ENCODE measurements at regions not wholly inside any gene's neighbourhood (a gene's known extent, or its start where the extent isn't known, plus 50 kb on each side); places are given as distances from the start of the nearest gene placed in this dataset.
"Not testable (repeated sequence)": the region's sequence is repeated elsewhere in the genome, so short reads cannot be mapped to it uniquely, and the experiment has no call there.

- Mint-ChIP-seq H3K36me3 (no peaks in the 10 kb centered on the region), H3K27ac (no peak overlapping the region), H3K9me3 (no peaks in the 10 kb centered on the region)
- DNase-seq (ENCODE audit: low spot score in 2 of 2) (no peak), ATAC-seq (no peak)
Measured at GRCh38 chr5:155540000-155540595, 526.5 kb downstream of the KIF4B start.

GRCh38 chr5:155546075-155546474, 532.5 kb downstream of the KIF4B start:
- ATAC-seq (no peak), DNase-seq (ENCODE audit: low spot score in 2 of 2) (no peak)
- Mint-ChIP-seq H3K9me3 (peaks cover 4 to 8% of the 10 kb centered on the region in 2 donors), H3K36me3 (peaks cover 0 to 12% of the 10 kb centered on the region in 2 donors), H3K27ac (no peak overlapping the region)

- DNase-seq (ENCODE audit: low spot score in 2 of 2) (no peak), ATAC-seq (no peak)
- peaks cover 4 to 8% of the 10 kb centered on the region in 2 donors for H3K9me3 Mint-ChIP-seq
- H3K36me3 Mint-ChIP-seq: peaks cover 0 to 12% of the 10 kb centered on the region in 2 donors
- no peak overlapping the region for H3K27ac Mint-ChIP-seq
Measured at GRCh38 chr5:155554500-155554899, 540.9 kb downstream of the KIF4B start.

- no peak for DNase-seq (ENCODE audit: low spot score in 2 of 2)
- ATAC-seq: no peak
- Mint-ChIP-seq H3K36me3 (no peaks in the 10 kb centered on the region), H3K9me3 (peaks cover 0 to 6% of the 10 kb centered on the region in 2 donors), H3K27ac (no peak overlapping the region)
Measured at GRCh38 chr5:155556222-155556621, 542.7 kb downstream of the KIF4B start.

- DNase-seq (ENCODE audit: low spot score in 2 of 2): no peak
- Mint-ChIP-seq H3K9me3 (peaks cover 0 to 6% of the 10 kb centered on the region in 2 donors), H3K27ac (no peak overlapping the region), H3K36me3 (no peaks in the 10 kb centered on the region)
- no peak for ATAC-seq
Measured at GRCh38 chr5:155556700-155557099, 543.1 kb downstream of the KIF4B start.

- DNase-seq (ENCODE audit: low spot score in 2 of 2) (no peak), ATAC-seq (no peak)
- Mint-ChIP-seq H3K27ac (no peak overlapping the region), H3K36me3 (no peaks in the 10 kb centered on the region), H3K9me3 (peaks cover 6% of the 10 kb centered on the region in 2 donors)
Measured at GRCh38 chr5:155562158-155562557, 548.6 kb downstream of the KIF4B start.

- H3K36me3 Mint-ChIP-seq: peaks cover 0 to 4% of the 10 kb centered on the region in 2 donors
- DNase-seq (ENCODE audit: low spot score in 2 of 2) (no peak), ATAC-seq (no peak)
- H3K9me3 Mint-ChIP-seq: peaks cover 13 to 15% of the 10 kb centered on the region in 2 donors
- no peak overlapping the region for H3K27ac Mint-ChIP-seq
Measured at GRCh38 chr5:155564541-155564940, 551.0 kb downstream of the KIF4B start.

GRCh38 chr5:155575861-155576260, 562.3 kb downstream of the KIF4B start:
- Mint-ChIP-seq H3K27ac (no peak overlapping the region), H3K9me3 (peaks cover 0 to 13% of the 10 kb centered on the region in 2 donors), H3K36me3 (peaks cover 0 to 8% of the 10 kb centered on the region in 2 donors)
- ATAC-seq (no peak), DNase-seq (ENCODE audit: low spot score in 2 of 2) (no peak)

- H3K27ac Mint-ChIP-seq; H3K36me3 Mint-ChIP-seq; DNase-seq (ENCODE audit: low spot score in 2 of 2); ATAC-seq; H3K9me3 Mint-ChIP-seq: not testable (repeated sequence)
Measured at GRCh38 chr5:155586808-155587207, 573.3 kb downstream of the KIF4B start.

GRCh38 chr5:155587458-155587857, 573.9 kb downstream of the KIF4B start:
- no peak for ATAC-seq
- DNase-seq (ENCODE audit: low spot score in 2 of 2): no peak
- Mint-ChIP-seq H3K36me3 (no peaks in the 10 kb centered on the region), H3K9me3 (no peaks in the 10 kb centered on the region), H3K27ac (no peak overlapping the region)

- ATAC-seq (no peak), DNase-seq (ENCODE audit: low spot score in 2 of 2) (no peak)
- Mint-ChIP-seq H3K36me3 (no peaks in the 10 kb centered on the region), H3K27ac (no peak overlapping the region), H3K9me3 (no peaks in the 10 kb centered on the region)
Measured at GRCh38 chr5:155591273-155591672, 577.7 kb downstream of the KIF4B start.

GRCh38 chr5:155594270-155594669, 580.7 kb downstream of the KIF4B start:
- no peak for DNase-seq (ENCODE audit: low spot score in 2 of 2)
- no peaks in the 10 kb centered on the region for H3K36me3 Mint-ChIP-seq
- H3K27ac Mint-ChIP-seq: no peak overlapping the region
- H3K9me3 Mint-ChIP-seq: no peaks in the 10 kb centered on the region
- no peak for ATAC-seq

- no peak for DNase-seq (ENCODE audit: low spot score in 2 of 2)
- ATAC-seq: no peak
- Mint-ChIP-seq H3K9me3 (no peaks in the 10 kb centered on the region), H3K36me3 (no peaks in the 10 kb centered on the region), H3K27ac (no peak overlapping the region)
Measured at GRCh38 chr5:155595791-155596190, 582.2 kb downstream of the KIF4B start.

- no peaks in the 10 kb centered on the region for H3K36me3 Mint-ChIP-seq
Measured at GRCh38 chr5:155598552-155598951, 585.0 kb downstream of the KIF4B start.

GRCh38 chr5:155605920-155606319, 592.4 kb downstream of the KIF4B start:
- Mint-ChIP-seq H3K36me3 (no peaks in the 10 kb centered on the region), H3K9me3 (peaks cover 4% of the 10 kb centered on the region in 2 donors), H3K27ac (no peak overlapping the region)
- no peak for ATAC-seq
- DNase-seq (ENCODE audit: low spot score in 2 of 2): no peak

More at GRCh38 chr5:155598552-155598951, 585.0 kb downstream of the KIF4B start:
- H3K27ac Mint-ChIP-seq: no peak overlapping the region
- H3K9me3 Mint-ChIP-seq: no peaks in the 10 kb centered on the region
- ATAC-seq (no peak), DNase-seq (ENCODE audit: low spot score in 2 of 2) (no peak)

- Mint-ChIP-seq H3K9me3 (no peaks in the 10 kb centered on the region), H3K27ac (no peak overlapping the region), H3K36me3 (no peaks in the 10 kb centered on the region)
- DNase-seq (ENCODE audit: low spot score in 2 of 2): peak in 1 of 2 donors; percentile 60
- ATAC-seq: peak in 1 of 2 donors; percentile 56
Measured at GRCh38 chr5:155616779-155617392, 603.3 kb downstream of the KIF4B start.

- Mint-ChIP-seq H3K27ac (no peak overlapping the region), H3K9me3 (no peaks in the 10 kb centered on the region), H3K36me3 (no peaks in the 10 kb centered on the region)
- ATAC-seq (no peak), DNase-seq (ENCODE audit: low spot score in 2 of 2) (no peak)
Measured at GRCh38 chr5:155619688-155620087, 606.1 kb downstream of the KIF4B start.

GRCh38 chr5:155620821-155621410, 607.4 kb downstream of the KIF4B start:
- Mint-ChIP-seq H3K36me3 (no peaks in the 10 kb centered on the region), H3K9me3 (no peaks in the 10 kb centered on the region), H3K27ac (no peak overlapping the region)
- DNase-seq (ENCODE audit: low spot score in 2 of 2): no peak
- ATAC-seq: no peak
